Cardiac septum (tissue), 1 donor: ENCODE measurements at regions not wholly inside any gene's neighbourhood (a gene's known extent, or its start where the extent isn't known, plus 50 kb on each side); places are given as distances from the start of the nearest gene placed in this dataset.

ENCODE experiments used
- DNase-seq: peaks from one replicate; pipeline ENCODE4 v3.0.0-alpha.2; 2020; ENCODE audit warnings: low spot score
- intact Hi-C: fragments of 100-400 bp; cut with DNase I; formaldehyde crosslinking; loops from one replicate; pipeline ENCODE4 v1.14.0; 2022
- donor health status: DM: no; HTN: no; CAD: no.

- DNase-seq, result no peak
- intact Hi-C loops, result loop anchor here (10.0 kb wide), 1 partner anchor 57 kb away; no protein-coding TSS in a partner anchor
Measured at GRCh38 chr9:107387409-107387808, 102.2 kb downstream of the KLF4 start.

- DNase-seq, result no peak
- intact Hi-C loops, result loop anchor here (10.0 kb wide), 1 partner anchor 58 kb away; no protein-coding TSS in a partner anchor
Measured at GRCh38 chr9:107386396-107386795, 103.2 kb downstream of the KLF4 start.
